GM23338 (cell line): ENCODE measurements at regions not wholly inside any gene's neighbourhood (a gene's known extent, or its start where the extent isn't known, plus 50 kb on each side); places are given as distances from the start of the nearest gene placed in this dataset.

Experiments used
- ATAC-seq: fragments of 200-7000 bp; cut with Tn5 transposase; 3 replicates; pipeline ENCODE4 v1.9.1; 2020
- DNase-seq: peaks from one replicate; pipeline ENCODE4 v3.0.0-alpha.2; 2015; ENCODE audit warnings: low spot score
- H2AFZ ChIP-seq: fragments of 200-600 bp; sonication (generic); 2 replicates; pipeline ENCODE4 v1.8.0; 2016; ENCODE audit warnings: antibody characterized with exemption, mild to moderate bottlenecking, moderate library complexity
- H3F3A ChIP-seq: fragments of 200-600 bp; sonication (generic); replicated peaks from 2 replicates; pipeline ENCODE4 v1.8.0; 2017; ENCODE audit warnings: antibody characterized with exemption, mixed run types, low read depth
- H3K27ac ChIP-seq: fragments of 200-600 bp; sonication (generic); 2 replicates; pipeline ENCODE4 v1.6.1; 2016; ENCODE audit warnings: low read depth
- H3K27me3 ChIP-seq: fragments of 200-600 bp; sonication (generic); 2 replicates; pipeline ENCODE4 v1.8.0; 2016; ENCODE audit warnings: mild to moderate bottlenecking, mixed run types, moderate library complexity; ENCODE audit not compliant: insufficient read depth
- H3K36me3 ChIP-seq: fragments of 200-600 bp; sonication (generic); 2 replicates; pipeline ENCODE4 v1.8.0; 2016; ENCODE audit warnings: mild to moderate bottlenecking; ENCODE audit not compliant: insufficient read depth
- H3K4me1 ChIP-seq: fragments of 200-600 bp; sonication (generic); 2 replicates; pipeline ENCODE4 v1.8.0; 2016; ENCODE audit warnings: mild to moderate bottlenecking, moderate library complexity; ENCODE audit not compliant: insufficient read depth
- H3K4me2 ChIP-seq: fragments of 200-600 bp; sonication (generic); 2 replicates; pipeline ENCODE4 v1.7.1; 2017; ENCODE audit warnings: mixed run types
- H3K4me3 ChIP-seq: fragments of 200-600 bp; sonication (generic); 2 replicates; pipeline ENCODE4 v1.6.1; 2016; ENCODE audit warnings: mixed run types
- H3K79me2 ChIP-seq: fragments of 200-600 bp; sonication (generic); replicated peaks from 2 replicates; pipeline ENCODE4 v1.8.0; 2017; ENCODE audit warnings: mild to moderate bottlenecking; ENCODE audit not compliant: insufficient read depth
- H3K9me2 ChIP-seq: fragments of 200-600 bp; sonication (generic); 2 replicates; pipeline ENCODE4 v1.8.0; 2017; ENCODE audit not compliant: insufficient read depth
- H4K20me1 ChIP-seq: fragments of 200-600 bp; sonication (generic); replicated peaks from 2 replicates; pipeline ENCODE4 v1.8.0; 2017; ENCODE audit warnings: mild to moderate bottlenecking; ENCODE audit not compliant: insufficient read depth
- H3K27ac Mint-ChIP-seq: 2 replicates; pipeline ENCODE4 v1.8.0; 2020; ENCODE audit warnings: inconsistent platforms, mild to moderate bottlenecking, moderate library complexity, mixed read lengths
- H3K27me3 Mint-ChIP-seq: 3 replicates; pipeline ENCODE4 v1.8.0; 2022; ENCODE audit warnings: low read depth, mild to moderate bottlenecking, moderate library complexity, mixed read lengths, inconsistent platforms; ENCODE audit not compliant: insufficient read depth, poor library complexity
- H3K36me3 Mint-ChIP-seq: 3 replicates; pipeline ENCODE4 v1.8.0; 2021; ENCODE audit warnings: low read depth, mild to moderate bottlenecking, inconsistent platforms, moderate library complexity, mixed read lengths
- H3K4me1 Mint-ChIP-seq: 3 replicates; pipeline ENCODE4 v1.8.0; 2020; ENCODE audit warnings: mild to moderate bottlenecking, inconsistent platforms, mixed read lengths
- H3K4me3 Mint-ChIP-seq: 3 replicates; pipeline ENCODE4 v1.8.0; 2021; ENCODE audit warnings: moderate library complexity, mild to moderate bottlenecking, inconsistent platforms, mixed read lengths
- H3K9me3 Mint-ChIP-seq: 3 replicates; pipeline ENCODE4 v1.8.0; 2020; ENCODE audit warnings: moderate library complexity, mild to moderate bottlenecking, inconsistent platforms, mixed read lengths
- EZH2 ChIP-seq: fragments of 200-600 bp; sonication (generic); IDR thresholded peaks from one replicate; pipeline ENCODE4 v1.8.0; 2017; ENCODE audit warnings: antibody characterized with exemption, mild to moderate bottlenecking, low read depth; ENCODE audit not compliant: unreplicated experiment
- JUNB ChIP-seq: IDR thresholded peaks from one replicate; pipeline ENCODE4 v1.6.1; 2016; ENCODE audit warnings: antibody characterized with exemption; ENCODE audit not compliant: unreplicated experiment
- POLR2AphosphoS5 ChIP-seq: IDR thresholded peaks from 2 replicates; pipeline ENCODE4 v1.6.1; 2016; ENCODE audit warnings: antibody characterized with exemption, low read depth
- STAT1 ChIP-seq: IDR thresholded peaks from one replicate; pipeline ENCODE4 v1.6.1; 2016; ENCODE audit warnings: antibody characterized with exemption; ENCODE audit not compliant: unreplicated experiment
- ZNF331 ChIP-seq: fragments of 250-450 bp; sonication (Bioruptor Pico); IDR thresholded peaks from 2 replicates; pipeline ENCODE4 v1.5.0; 2020; ENCODE audit warnings: low read depth, mild to moderate bottlenecking, moderate library complexity
- TF ChIP-seq, protein P1 (sequence below): fragments of 250-450 bp; sonication (Bioruptor Pico); IDR thresholded peaks from 2 replicates; pipeline ENCODE4 v1.5.0; 2020; ENCODE audit warnings: mild to moderate bottlenecking, moderate library complexity
- TF ChIP-seq, protein P2 (sequence below): IDR thresholded peaks from 2 replicates; pipeline ENCODE4 v1.6.1; 2016; ENCODE audit warnings: antibody characterized with exemption
- TF ChIP-seq, protein P3 (sequence below): IDR thresholded peaks from one replicate; pipeline ENCODE4 v1.6.1; 2018; ENCODE audit warnings: antibody characterized with exemption; ENCODE audit not compliant: unreplicated experiment
- TF ChIP-seq, protein P4 (sequence below), 2 experiments: fragments of 200-600 bp in 1 of 2; sonication (generic) in 1 of 2; conservative IDR thresholded peaks; 2 replicates each; pipeline versions ENCODE4 v1.5.1 to v1.6.1; 2016 to 2017; ENCODE audit warnings: antibody characterized with exemption in 2 of 2, low read depth in 2 of 2, mild to moderate bottlenecking in 2 of 2, moderate library complexity in 1 of 2

DNA sequence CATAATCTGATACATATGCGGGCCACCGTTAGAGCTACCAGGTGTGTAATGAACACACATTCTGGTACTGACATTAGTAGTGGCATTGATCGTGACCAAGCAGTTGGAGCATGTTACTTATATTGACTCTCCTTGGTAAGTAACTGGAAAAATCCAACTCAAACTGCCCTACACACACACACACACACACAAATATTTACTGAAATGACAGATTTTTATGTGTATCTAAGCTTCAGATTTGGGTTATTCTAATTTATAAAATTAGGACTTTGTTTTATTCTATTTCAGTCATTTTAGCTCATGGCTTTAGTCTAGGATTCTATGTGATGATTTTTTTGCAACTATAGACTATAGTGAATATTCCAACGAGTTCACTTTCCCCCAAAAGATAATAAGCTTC, 1280.2 kb upstream of the ACO1 start (continued):
- TF ChIP-seq, protein P1, sequence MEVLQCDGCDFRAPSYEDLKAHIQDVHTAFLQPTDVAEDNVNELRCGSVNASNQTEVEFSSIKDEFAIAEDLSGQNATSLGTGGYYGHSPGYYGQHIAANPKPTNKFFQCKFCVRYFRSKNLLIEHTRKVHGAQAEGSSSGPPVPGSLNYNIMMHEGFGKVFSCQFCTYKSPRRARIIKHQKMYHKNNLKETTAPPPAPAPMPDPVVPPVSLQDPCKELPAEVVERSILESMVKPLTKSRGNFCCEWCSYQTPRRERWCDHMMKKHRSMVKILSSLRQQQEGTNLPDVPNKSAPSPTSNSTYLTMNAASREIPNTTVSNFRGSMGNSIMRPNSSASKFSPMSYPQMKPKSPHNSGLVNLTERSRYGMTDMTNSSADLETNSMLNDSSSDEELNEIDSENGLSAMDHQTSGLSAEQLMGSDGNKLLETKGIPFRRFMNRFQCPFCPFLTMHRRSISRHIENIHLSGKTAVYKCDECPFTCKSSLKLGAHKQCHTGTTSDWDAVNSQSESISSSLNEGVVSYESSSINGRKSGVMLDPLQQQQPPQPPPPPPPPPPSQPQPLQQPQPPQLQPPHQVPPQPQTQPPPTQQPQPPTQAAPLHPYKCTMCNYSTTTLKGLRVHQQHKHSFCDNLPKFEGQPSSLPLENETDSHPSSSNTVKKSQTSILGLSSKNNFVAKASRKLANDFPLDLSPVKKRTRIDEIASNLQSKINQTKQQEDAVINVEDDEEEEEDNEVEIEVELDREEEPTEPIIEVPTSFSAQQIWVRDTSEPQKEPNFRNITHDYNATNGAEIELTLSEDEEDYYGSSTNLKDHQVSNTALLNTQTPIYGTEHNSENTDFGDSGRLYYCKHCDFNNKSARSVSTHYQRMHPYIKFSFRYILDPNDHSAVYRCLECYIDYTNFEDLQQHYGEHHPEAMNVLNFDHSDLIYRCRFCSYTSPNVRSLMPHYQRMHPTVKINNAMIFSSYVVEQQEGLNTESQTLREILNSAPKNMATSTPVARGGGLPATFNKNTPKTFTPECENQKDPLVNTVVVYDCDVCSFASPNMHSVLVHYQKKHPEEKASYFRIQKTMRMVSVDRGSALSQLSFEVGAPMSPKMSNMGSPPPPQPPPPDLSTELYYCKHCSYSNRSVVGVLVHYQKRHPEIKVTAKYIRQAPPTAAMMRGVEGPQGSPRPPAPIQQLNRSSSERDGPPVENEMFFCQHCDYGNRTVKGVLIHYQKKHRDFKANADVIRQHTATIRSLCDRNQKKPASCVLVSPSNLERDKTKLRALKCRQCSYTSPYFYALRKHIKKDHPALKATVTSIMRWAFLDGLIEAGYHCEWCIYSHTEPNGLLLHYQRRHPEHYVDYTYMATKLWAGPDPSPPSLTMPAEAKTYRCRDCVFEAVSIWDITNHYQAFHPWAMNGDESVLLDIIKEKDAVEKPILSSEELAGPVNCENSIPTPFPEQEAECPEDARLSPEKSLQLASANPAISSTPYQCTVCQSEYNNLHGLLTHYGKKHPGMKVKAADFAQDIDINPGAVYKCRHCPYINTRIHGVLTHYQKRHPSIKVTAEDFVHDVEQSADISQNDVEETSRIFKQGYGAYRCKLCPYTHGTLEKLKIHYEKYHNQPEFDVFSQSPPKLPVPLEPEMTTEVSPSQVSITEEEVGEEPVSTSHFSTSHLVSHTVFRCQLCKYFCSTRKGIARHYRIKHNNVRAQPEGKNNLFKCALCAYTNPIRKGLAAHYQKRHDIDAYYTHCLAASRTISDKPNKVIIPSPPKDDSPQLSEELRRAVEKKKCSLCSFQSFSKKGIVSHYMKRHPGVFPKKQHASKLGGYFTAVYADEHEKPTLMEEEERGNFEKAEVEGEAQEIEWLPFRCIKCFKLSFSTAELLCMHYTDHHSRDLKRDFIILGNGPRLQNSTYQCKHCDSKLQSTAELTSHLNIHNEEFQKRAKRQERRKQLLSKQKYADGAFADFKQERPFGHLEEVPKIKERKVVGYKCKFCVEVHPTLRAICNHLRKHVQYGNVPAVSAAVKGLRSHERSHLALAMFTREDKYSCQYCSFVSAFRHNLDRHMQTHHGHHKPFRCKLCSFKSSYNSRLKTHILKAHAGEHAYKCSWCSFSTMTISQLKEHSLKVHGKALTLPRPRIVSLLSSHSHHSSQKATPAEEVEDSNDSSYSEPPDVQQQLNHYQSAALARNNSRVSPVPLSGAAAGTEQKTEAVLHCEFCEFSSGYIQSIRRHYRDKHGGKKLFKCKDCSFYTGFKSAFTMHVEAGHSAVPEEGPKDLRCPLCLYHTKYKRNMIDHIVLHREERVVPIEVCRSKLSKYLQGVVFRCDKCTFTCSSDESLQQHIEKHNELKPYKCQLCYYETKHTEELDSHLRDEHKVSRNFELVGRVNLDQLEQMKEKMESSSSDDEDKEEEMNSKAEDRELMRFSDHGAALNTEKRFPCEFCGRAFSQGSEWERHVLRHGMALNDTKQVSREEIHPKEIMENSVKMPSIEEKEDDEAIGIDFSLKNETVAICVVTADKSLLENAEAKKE (CRISPR knock-in tag), result no peak
- TF ChIP-seq, protein P2, sequence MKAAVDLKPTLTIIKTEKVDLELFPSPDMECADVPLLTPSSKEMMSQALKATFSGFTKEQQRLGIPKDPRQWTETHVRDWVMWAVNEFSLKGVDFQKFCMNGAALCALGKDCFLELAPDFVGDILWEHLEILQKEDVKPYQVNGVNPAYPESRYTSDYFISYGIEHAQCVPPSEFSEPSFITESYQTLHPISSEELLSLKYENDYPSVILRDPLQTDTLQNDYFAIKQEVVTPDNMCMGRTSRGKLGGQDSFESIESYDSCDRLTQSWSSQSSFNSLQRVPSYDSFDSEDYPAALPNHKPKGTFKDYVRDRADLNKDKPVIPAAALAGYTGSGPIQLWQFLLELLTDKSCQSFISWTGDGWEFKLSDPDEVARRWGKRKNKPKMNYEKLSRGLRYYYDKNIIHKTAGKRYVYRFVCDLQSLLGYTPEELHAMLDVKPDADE, result no peak
- no peak for TF ChIP-seq ZNF331 (CRISPR knock-in tag)
- TF ChIP-seq STAT1, result no peak
- no peak for TF ChIP-seq JUNB

DNA sequence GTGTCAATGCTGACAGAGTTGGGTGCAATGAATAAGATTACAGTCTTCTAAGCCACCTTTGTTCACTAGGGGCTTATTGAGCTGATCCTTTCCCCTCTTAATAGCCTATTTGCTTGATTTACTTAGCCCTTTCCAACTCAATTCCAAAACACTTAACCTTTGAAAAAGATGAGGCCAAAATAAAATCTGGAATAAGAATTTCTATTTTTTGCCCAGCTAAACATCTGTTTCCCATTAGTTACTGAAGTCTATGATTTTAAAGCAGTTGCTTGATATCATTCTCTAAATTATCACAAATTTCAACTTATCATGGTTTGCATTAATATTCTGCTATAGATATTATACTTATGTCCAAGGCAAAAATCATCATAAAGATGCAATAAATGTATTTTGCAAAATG, 1272.0 kb upstream of the ACO1 start:
- Histone ChIP-seq H3K27me3 (no peaks in the 10 kb centered on the region), H2AFZ (no peak overlapping the region), H3F3A (no peaks in the 10 kb centered on the region), H3K4me2 (no peak overlapping the region), H3K4me3 (no peak overlapping the region), H3K9me2 (peaks cover 4% of the 10 kb centered on the region; the same call in 1 of the 2 replicates), H3K79me2 (no peaks in the 10 kb centered on the region), H4K20me1 (no peaks in the 10 kb centered on the region), H3K27ac (no peak overlapping the region), H3K4me1 (no peaks in the 10 kb centered on the region), H3K36me3 (no peaks in the 10 kb centered on the region)
- Mint-ChIP-seq H3K4me3 (no peak overlapping the region), H3K4me1 (no peaks in the 10 kb centered on the region), H3K9me3 (no peaks in the 10 kb centered on the region), H3K27me3 (no peaks in the 10 kb centered on the region), H3K36me3 (no peaks in the 10 kb centered on the region), H3K27ac (no peak overlapping the region)
- ATAC-seq, result no peak
- TF ChIP-seq, protein P3, sequence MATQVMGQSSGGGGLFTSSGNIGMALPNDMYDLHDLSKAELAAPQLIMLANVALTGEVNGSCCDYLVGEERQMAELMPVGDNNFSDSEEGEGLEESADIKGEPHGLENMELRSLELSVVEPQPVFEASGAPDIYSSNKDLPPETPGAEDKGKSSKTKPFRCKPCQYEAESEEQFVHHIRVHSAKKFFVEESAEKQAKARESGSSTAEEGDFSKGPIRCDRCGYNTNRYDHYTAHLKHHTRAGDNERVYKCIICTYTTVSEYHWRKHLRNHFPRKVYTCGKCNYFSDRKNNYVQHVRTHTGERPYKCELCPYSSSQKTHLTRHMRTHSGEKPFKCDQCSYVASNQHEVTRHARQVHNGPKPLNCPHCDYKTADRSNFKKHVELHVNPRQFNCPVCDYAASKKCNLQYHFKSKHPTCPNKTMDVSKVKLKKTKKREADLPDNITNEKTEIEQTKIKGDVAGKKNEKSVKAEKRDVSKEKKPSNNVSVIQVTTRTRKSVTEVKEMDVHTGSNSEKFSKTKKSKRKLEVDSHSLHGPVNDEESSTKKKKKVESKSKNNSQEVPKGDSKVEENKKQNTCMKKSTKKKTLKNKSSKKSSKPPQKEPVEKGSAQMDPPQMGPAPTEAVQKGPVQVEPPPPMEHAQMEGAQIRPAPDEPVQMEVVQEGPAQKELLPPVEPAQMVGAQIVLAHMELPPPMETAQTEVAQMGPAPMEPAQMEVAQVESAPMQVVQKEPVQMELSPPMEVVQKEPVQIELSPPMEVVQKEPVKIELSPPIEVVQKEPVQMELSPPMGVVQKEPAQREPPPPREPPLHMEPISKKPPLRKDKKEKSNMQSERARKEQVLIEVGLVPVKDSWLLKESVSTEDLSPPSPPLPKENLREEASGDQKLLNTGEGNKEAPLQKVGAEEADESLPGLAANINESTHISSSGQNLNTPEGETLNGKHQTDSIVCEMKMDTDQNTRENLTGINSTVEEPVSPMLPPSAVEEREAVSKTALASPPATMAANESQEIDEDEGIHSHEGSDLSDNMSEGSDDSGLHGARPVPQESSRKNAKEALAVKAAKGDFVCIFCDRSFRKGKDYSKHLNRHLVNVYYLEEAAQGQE, result no peak
- TF ChIP-seq EZH2 (no peak), STAT1 (no peak), POLR2AphosphoS5 (no peak)
- TF ChIP-seq, protein P4, sequence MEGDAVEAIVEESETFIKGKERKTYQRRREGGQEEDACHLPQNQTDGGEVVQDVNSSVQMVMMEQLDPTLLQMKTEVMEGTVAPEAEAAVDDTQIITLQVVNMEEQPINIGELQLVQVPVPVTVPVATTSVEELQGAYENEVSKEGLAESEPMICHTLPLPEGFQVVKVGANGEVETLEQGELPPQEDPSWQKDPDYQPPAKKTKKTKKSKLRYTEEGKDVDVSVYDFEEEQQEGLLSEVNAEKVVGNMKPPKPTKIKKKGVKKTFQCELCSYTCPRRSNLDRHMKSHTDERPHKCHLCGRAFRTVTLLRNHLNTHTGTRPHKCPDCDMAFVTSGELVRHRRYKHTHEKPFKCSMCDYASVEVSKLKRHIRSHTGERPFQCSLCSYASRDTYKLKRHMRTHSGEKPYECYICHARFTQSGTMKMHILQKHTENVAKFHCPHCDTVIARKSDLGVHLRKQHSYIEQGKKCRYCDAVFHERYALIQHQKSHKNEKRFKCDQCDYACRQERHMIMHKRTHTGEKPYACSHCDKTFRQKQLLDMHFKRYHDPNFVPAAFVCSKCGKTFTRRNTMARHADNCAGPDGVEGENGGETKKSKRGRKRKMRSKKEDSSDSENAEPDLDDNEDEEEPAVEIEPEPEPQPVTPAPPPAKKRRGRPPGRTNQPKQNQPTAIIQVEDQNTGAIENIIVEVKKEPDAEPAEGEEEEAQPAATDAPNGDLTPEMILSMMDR (conservative IDR thresholded peaks at IDR 0.05; ENCODE audit: low read depth in 2 of 2), result no peak
- DNase-seq, result no peak
